ENCODE measurements at regions not wholly inside any gene's neighbourhood (a gene's known extent, or its start where the extent isn't known, plus 50 kb on each side); places are given as distances from the start of the nearest gene placed in this dataset.

- ChIA-PET POLR2A (no interaction called here), CTCF (no interaction called here)
- TF ChIP-seq SP1 (IDR thresholded peaks at IDR 0.05) (no peak), HDGF (IDR thresholded peaks at IDR 0.05; ENCODE audit: borderline replicate concordance) (no peak), CTBP1 (IDR thresholded peaks at IDR 0.05; ENCODE audit: borderline replicate concordance) (no peak), ZNF384 (IDR thresholded peaks at IDR 0.05) (no peak), FOXK2 (IDR thresholded peaks at IDR 0.05) (no peak), ELF4 (IDR thresholded peaks at IDR 0.05) (no peak), ARNT (IDR thresholded peaks at IDR 0.05) (no peak), FOXM1 (IDR thresholded peaks at IDR 0.05; ENCODE audit: borderline replicate concordance) (no peak), LEF1 (IDR thresholded peaks at IDR 0.05; ENCODE audit: borderline replicate concordance) (no peak), NFRKB (IDR thresholded peaks at IDR 0.05) (no peak), FOXA1 (IDR thresholded peaks at IDR 0.05) (no peak), TARDBP (IDR thresholded peaks at IDR 0.05) (no peak), BHLHE40 (IDR thresholded peaks at IDR 0.05; ENCODE audit: borderline replicate concordance) (no peak), L3MBTL2 (conservative IDR thresholded peaks at IDR 0.05) (no peak), PKNOX1 (IDR thresholded peaks at IDR 0.05) (no peak), SUZ12 (IDR thresholded peaks at IDR 0.05) (no peak)
- DNase-seq (ENCODE audit: extremely low spot score), result no peak
Measured at GRCh38 chr15:69988541-69989225, 109.0 kb downstream of the TLE3 start.

GRCh38 chr15:69990566-69991421 is 106.9 kb downstream of the TLE3 start:
- TF ChIP-seq ZNF384 (IDR thresholded peaks at IDR 0.05) (no peak), CTBP1 (IDR thresholded peaks at IDR 0.05; ENCODE audit: borderline replicate concordance) (no peak), FOXM1 (IDR thresholded peaks at IDR 0.05; ENCODE audit: borderline replicate concordance) (no peak)
- POLR2A ChIA-PET, result no interaction called here
- no peak for DNase-seq (ENCODE audit: extremely low spot score)
- CTCF ChIA-PET, result no interaction called here

- CTCF ChIA-PET, result no interaction called here
- DNase-seq (ENCODE audit: extremely low spot score), result no peak
- TF ChIP-seq FOXM1 (IDR thresholded peaks at IDR 0.05; ENCODE audit: borderline replicate concordance), result no peak
- no peak for TF ChIP-seq NFRKB (IDR thresholded peaks at IDR 0.05)
- no peak for TF ChIP-seq ELF4 (IDR thresholded peaks at IDR 0.05)
- TF ChIP-seq PKNOX1 (IDR thresholded peaks at IDR 0.05), result no peak
- no peak for TF ChIP-seq FOXK2 (IDR thresholded peaks at IDR 0.05)
- TF ChIP-seq L3MBTL2 (conservative IDR thresholded peaks at IDR 0.05), result no peak
- no peak for TF ChIP-seq BHLHE40 (IDR thresholded peaks at IDR 0.05; ENCODE audit: borderline replicate concordance)
- TF ChIP-seq TARDBP (IDR thresholded peaks at IDR 0.05), result no peak
- no peak for TF ChIP-seq SP1 (IDR thresholded peaks at IDR 0.05)
- TF ChIP-seq ARNT (IDR thresholded peaks at IDR 0.05), result no peak
- TF ChIP-seq SUZ12 (IDR thresholded peaks at IDR 0.05), result no peak
- TF ChIP-seq LEF1 (IDR thresholded peaks at IDR 0.05; ENCODE audit: borderline replicate concordance), result no peak
- no peak for TF ChIP-seq FOXA1 (IDR thresholded peaks at IDR 0.05)
- TF ChIP-seq HDGF (IDR thresholded peaks at IDR 0.05; ENCODE audit: borderline replicate concordance), result no peak
- POLR2A ChIA-PET, result no interaction called here
Measured at GRCh38 chr15:69991551-69991980, 106.2 kb downstream of the TLE3 start.

- no peak for DNase-seq (ENCODE audit: extremely low spot score)
- ChIA-PET CTCF (interaction anchor here (0.6 kb wide), 1 partner anchor 473 kb away, joined by 3 read pairs; no protein-coding TSS in a partner anchor), POLR2A (no interaction called here)
- TF ChIP-seq HDGF (IDR thresholded peaks at IDR 0.05; ENCODE audit: borderline replicate concordance), result no peak
- no peak for TF ChIP-seq FOXM1 (IDR thresholded peaks at IDR 0.05; ENCODE audit: borderline replicate concordance)
- TF ChIP-seq SP1 (IDR thresholded peaks at IDR 0.05), result no peak
- TF ChIP-seq PKNOX1 (IDR thresholded peaks at IDR 0.05), result no peak
- TF ChIP-seq ELF4 (IDR thresholded peaks at IDR 0.05), result no peak
- no peak for TF ChIP-seq TARDBP (IDR thresholded peaks at IDR 0.05)
- TF ChIP-seq CTBP1 (IDR thresholded peaks at IDR 0.05; ENCODE audit: borderline replicate concordance), result no peak
- no peak for TF ChIP-seq ZNF384 (IDR thresholded peaks at IDR 0.05)
- no peak for TF ChIP-seq FOXK2 (IDR thresholded peaks at IDR 0.05)
- no peak for TF ChIP-seq ARNT (IDR thresholded peaks at IDR 0.05)
- TF ChIP-seq LEF1 (IDR thresholded peaks at IDR 0.05; ENCODE audit: borderline replicate concordance), result no peak
- TF ChIP-seq SUZ12 (IDR thresholded peaks at IDR 0.05), result no peak
- no peak for TF ChIP-seq BHLHE40 (IDR thresholded peaks at IDR 0.05; ENCODE audit: borderline replicate concordance)
- TF ChIP-seq FOXA1 (IDR thresholded peaks at IDR 0.05), result no peak
- TF ChIP-seq NFRKB (IDR thresholded peaks at IDR 0.05), result no peak
- no peak for TF ChIP-seq L3MBTL2 (conservative IDR thresholded peaks at IDR 0.05)
Measured at GRCh38 chr15:69992348-69992747, 105.4 kb downstream of the TLE3 start.

- TF ChIP-seq CTBP1 (IDR thresholded peaks at IDR 0.05; ENCODE audit: borderline replicate concordance) (no peak), BHLHE40 (IDR thresholded peaks at IDR 0.05; ENCODE audit: borderline replicate concordance) (no peak), PKNOX1 (IDR thresholded peaks at IDR 0.05) (no peak), TARDBP (IDR thresholded peaks at IDR 0.05) (no peak), FOXK2 (IDR thresholded peaks at IDR 0.05) (no peak), ELF4 (IDR thresholded peaks at IDR 0.05) (no peak), ARNT (IDR thresholded peaks at IDR 0.05) (no peak), HDGF (IDR thresholded peaks at IDR 0.05; ENCODE audit: borderline replicate concordance) (no peak), ZNF384 (IDR thresholded peaks at IDR 0.05) (no peak)
- DNase-seq (ENCODE audit: extremely low spot score), result no peak
- ChIA-PET CTCF (no interaction called here), POLR2A (no interaction called here)
Measured at GRCh38 chr15:69994429-69995205, 103.1 kb downstream of the TLE3 start.

Measured in HEK293T (cell line).